NOMO-1 treated with DMSO at 0.1 percent for 48 hours (cell line): ENCODE measurements at regions not wholly inside any gene's neighbourhood (a gene's known extent, or its start where the extent isn't known, plus 50 kb on each side); places are given as distances from the start of the nearest gene placed in this dataset.
"Not testable (repeated sequence)": the region's sequence is repeated elsewhere in the genome, so short reads cannot be mapped to it uniquely, and the experiment has no call there.

ENCODE experiments used
- DNase-seq: peaks from one replicate; lab custom pipeline; 2025; ENCODE audit not compliant: unreplicated experiment; lab: John Stamatoyannopoulos, UW

DNA sequence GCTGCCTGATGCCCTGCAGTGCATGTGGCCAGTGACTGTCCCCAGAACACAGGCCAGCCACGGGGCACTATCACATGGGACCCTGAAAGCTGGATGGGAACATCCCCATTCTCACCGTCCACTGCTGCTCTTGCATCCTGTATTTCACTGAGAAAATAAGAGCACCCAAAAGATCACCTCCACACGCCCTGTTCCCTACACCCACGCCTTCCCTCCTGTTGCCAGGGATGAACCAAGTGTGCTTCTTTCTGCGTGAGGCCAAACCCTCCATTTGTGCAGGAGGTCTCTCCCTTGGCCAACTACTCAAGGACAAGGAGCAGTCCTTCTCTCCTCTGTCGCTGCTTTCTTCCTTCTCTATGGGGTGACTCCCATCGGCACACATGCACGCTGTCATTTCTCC is 118.3 kb downstream of the LRRC37A3 start:
- DNase-seq, result not testable (repeated sequence)

DNA sequence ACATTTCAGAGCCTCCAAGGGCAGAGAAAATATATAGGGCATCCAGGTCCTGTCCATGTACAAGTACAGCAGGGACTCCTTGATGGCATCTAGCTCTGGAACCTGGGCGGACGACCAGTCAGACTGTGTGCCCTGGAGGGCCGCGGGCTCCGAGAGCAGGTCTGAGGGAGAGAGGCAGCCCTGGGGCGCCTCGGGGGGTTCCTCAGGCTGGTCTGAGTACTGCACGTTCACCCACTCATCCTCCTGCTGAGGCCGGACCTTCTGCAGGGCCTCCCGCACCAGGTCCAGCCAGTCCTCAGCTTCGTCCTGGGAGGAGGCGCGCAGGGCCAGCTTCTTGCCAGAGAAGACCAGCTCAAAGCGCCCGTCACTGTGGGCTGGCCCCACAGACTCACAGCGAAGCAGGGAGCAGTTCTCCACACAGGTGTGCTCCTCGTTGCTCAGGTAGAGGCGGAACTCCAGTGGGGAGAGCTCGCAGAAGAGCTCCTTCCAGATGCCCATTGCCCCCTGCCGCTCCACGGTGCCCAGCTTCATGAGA is 118.8 kb downstream of the LRRC37A3 start:
- not testable (repeated sequence) for DNase-seq

DNA sequence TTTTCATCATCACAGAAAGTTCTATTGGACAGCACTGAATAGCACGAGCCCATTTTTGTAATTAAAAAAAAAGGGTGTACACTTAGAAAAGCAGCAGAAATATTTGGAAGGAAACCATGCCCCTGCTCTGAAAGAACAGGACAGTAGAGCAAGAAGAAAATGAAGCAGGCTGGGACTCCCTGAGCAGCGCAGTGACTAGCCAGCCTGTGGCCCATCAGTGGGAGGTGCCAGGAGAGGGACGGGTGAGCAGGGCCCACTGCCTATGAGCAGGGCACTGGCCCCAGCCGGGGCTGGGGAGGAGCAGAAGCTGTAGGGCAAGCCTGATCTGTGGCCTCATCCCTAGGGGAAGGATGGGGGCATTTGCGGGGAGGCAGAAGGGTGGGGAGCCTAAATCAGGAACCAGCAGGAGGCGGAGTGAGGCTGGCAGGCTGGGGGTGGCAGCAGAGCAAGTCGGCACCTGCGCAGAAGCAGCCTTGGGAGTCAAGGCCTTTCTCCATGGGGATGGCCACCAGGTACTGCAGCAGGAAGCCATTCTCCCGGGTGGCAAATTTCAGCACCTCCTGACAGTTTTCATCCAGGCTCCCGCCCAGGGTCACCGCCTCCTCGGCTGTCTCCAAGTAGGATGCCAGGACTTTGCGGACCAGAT is 119.6 kb downstream of the LRRC37A3 start:
- not testable (repeated sequence) for DNase-seq

DNA sequence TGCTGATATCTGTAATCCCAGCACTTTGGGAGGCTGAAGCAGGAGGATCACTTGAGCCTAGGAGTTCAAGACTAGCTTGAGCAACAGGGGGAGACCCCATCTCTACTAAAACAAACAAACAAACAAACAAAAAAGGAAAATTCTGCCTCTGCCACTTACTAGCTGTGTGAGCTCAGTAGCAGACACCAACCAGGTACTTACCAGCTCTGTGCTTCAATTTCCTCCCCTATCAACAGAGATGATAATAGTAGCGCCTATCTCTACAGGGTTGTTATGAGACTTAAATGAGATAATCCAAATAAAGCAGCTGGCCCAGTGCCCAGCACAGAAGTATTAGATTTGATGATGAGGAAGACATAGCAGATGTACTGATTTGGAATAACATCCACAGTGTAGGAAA is 120.3 kb downstream of the LRRC37A3 start:
- DNase-seq, result not testable (repeated sequence)

DNA sequence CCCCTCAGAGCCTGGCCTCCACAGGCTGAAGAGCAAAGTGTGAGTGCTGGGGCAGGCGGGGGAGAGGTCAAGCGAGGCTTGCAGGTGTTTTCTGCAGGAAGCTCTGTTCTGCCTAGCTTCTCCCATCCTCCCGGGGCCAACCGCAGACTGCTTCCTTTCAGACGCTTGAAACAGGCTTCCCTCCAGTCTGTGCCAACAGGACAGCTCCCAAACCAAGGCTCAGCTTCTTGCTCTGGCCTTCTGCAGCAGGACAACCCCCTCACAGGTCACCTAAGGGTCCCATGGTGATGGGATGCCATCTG is 120.8 kb downstream of the LRRC37A3 start:
- DNase-seq, result not testable (repeated sequence)

- not testable (repeated sequence) for DNase-seq
Observed at GRCh38 chr17:64797746-64798488, 121.4 kb downstream of the LRRC37A3 start.

DNA sequence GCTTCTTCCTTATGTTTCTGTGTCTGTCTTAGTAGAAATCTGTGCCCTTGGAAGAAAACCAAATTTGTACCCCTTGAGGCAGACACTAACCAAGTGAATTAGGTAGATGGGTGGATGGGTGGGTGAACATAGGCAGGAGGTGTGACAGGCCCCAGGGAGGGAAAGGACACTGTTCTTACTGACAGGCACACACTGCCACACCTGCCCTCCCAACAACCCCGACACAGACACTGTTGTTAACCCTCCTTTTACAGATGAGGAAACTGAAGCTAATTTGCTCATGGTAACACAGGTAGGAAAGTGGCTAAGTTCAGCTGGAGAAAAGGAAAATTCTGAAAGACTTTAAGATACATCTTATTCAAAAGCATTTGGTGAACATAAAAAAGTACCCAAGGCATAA is 123.9 kb downstream of the LRRC37A3 start:
- DNase-seq, result not testable (repeated sequence)

- DNase-seq, result peak; percentile 24
Observed at GRCh38 chr17:64794548-64795274, 124.6 kb downstream of the LRRC37A3 start.

GRCh38 chr17:64794113-64794512 is 125.2 kb downstream of the LRRC37A3 start:
- DNase-seq, result not testable (repeated sequence)

- not testable (repeated sequence) for DNase-seq
Observed at GRCh38 chr17:64792793-64793575, 126.3 kb downstream of the LRRC37A3 start.

DNA sequence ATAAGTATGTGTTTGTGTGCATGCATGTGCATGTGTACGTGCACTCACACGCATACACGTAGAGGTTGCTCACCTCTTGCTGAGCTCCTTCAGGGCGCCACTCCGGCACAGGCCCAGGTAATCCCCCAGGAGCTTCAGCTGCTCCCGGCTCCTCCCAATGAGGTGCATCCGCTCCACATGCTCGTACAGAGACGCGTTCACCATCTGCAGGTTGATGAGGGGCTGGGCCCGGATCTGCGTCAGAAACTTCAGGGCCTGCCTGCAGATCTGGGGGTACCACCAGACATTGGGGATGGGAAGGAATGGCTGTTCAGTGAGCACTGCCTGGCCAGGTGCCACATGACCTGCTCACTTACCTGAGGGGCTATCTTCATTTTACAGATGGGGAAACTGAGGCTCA is 127.0 kb downstream of the LRRC37A3 start:
- not testable (repeated sequence) for DNase-seq

GRCh38 chr17:64791691-64792090 is 127.6 kb downstream of the LRRC37A3 start:
- DNase-seq, result not testable (repeated sequence)

- DNase-seq, result not testable (repeated sequence)
Observed at GRCh38 chr17:64791226-64791625, 128.1 kb downstream of the LRRC37A3 start.

GRCh38 chr17:64790690-64791089 is 128.6 kb upstream of the SMURF2 start:
- not testable (repeated sequence) for DNase-seq

DNA sequence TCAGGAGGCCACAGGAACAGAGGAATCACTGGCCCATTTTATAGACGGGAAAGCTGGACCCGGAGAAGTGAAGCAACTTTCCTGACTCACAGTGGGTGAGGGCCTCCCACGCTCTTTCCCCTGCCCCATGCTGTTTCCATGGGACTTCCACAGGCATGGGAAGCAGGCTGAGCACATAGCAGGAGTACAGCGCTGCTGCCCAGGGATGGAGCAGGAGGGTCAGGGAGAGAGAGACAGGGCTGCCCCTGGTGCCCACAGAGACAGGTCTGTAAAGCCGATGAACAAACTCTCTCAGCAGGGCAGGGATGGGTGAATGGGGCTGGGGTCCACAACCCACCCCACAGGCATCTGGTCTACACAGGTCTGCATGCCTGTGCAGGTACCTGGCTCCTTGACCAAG is 128.1 kb upstream of the SMURF2 start:
- not testable (repeated sequence) for DNase-seq

DNA sequence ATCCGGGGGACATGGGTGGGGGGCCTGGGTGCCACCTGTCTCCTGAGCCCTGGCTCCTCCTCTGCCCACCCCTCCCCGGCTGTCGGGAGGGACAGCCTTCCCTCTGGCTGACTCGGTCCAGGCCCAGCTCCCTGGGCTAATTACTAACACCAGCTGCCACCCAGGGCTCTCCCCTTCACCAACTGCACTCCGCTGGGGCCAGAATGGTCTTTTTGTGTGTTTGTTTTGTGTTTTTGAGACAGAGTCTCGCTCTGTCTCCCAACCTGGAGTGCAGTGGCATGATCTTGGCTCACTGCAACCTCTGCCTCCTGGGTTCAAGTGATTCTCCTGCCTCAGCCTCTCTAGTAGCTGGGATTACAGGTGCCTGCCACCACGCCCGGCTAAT is 126.9 kb upstream of the SMURF2 start:
- not testable (repeated sequence) for DNase-seq

DNA sequence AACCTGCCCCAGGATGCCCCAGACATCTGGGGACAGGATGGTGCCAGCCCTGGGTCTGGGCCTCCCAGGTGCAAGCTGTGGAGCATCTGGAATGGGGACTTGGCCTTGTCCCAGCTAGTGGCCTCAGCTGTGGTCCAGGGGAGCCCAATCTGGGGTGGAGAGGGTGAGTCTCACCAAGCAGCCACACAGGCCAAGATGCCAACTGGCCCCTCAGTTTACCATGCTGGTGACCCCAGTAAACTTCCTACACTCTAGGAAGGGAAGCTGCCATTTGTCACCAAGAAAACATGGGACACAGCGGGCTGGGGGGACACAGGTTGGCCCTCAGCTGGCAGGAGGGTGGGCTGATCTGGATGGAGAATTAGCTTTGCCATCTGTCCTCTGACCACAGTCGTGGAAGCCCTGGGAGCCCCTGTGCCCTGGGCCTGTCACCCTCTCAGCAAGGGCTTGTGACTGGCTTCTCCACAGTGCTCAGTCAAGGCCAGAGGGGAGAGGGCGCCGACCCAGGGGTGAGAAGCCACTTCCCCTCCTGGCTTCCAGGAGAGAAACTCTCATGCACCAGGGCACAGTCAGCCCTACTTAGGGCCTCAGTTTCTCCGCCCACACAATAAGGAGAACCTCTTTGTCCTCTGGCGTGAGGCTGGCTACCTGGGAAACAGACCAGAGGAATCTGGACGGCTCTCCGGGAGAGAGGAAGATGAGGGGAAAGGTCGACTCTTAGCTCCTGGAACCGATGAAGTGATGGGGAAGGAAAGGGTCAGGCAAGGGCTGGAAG is 126.4 kb upstream of the SMURF2 start:
- DNase-seq, result no peak

DNA sequence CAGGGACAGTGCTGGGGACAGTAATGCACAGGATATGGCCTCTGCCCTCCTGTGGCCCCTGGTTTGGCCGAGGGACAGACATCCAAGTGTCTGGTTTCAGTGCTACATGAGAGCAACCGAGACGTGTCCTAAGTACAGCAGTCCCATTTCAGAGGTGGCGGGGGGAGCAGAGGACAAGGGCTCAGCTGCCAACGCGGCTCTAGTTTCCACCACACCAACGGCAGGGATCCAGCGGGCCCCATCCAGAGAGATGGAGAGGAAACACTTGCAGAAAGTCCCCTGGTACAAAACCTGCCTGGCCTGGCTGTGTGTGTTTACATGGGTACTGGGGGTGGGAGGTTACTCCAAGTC is 125.8 kb upstream of the SMURF2 start:
- DNase-seq, result no peak

DNA sequence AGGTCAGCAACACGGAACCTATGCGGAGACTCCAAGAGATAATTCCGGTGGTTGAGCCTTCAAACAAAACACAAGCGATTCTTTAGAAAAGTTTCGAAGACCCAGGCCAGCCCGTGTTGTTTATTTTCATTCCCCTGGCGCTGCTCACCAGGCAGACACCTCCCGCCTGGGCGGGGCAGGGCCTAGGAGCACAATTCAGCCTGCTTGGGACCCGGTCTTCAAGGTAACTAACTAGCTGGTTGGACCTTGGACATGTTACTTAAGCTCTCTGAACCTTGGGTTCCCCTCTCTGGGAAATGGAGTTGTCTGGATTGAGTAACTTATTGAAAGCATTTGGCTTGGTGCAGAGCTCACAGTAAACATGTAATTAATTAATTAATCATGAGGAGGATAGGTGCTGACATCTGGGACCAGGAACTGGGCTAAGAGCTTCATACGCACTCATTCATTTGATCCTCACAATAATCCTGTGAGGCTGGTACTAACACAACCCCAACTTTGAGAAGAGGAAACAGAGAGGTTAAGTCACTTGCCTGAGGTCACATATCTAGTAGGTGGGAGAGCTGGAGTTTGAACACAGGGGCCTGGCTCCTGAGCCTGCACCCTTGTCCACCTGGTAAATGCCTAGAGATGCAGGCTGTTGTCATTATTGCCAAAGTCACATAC is 125.3 kb upstream of the SMURF2 start:
- no peak for DNase-seq

DNA sequence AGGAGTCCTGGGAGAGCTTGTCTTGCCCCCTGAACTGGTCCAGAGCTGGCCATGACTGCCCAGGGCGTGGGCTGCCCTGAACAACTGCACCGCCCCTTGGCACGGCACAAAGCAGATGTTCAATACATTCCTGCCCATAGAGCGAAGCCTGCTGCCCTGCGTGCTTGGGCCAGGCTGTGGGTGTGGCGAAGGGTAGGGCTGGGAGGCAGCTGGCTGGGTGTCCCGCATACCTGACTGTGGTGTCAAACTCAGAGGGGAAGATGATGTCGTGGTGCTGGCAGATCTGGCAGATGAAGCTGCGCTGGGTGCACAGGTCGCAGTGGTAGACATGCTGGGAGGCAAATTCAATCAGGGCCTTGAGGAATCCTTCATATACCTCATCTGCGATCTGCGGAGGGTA is 124.2 kb upstream of the SMURF2 start:
- no peak for DNase-seq
